ENCODE measurements at regions not wholly inside any gene's neighbourhood (a gene's known extent, or its start where the extent isn't known, plus 50 kb on each side); places are given as distances from the start of the nearest gene placed in this dataset.
"Not testable (repeated sequence)": the region's sequence is repeated elsewhere in the genome, so short reads cannot be mapped to it uniquely, and the experiment has no call there.

GRCh38 chr2:75389271-75389670, 171.5 kb downstream of the EVA1A start:
- Mint-ChIP-seq H3K27ac (ENCODE audit: unreplicated experiment) (no peak overlapping the region), H3K9me3 (ENCODE audit: unreplicated experiment) (peaks cover 2% of the 10 kb centered on the region), H3K27me3 (ENCODE audit: unreplicated experiment) (no peaks in the 10 kb centered on the region), H3K4me1 (ENCODE audit: low read depth, unreplicated experiment) (no peaks in the 10 kb centered on the region), H3K36me3 (ENCODE audit: unreplicated experiment) (no peaks in the 10 kb centered on the region), H3K4me3 (ENCODE audit: unreplicated experiment) (no peak overlapping the region)
- no peak for DNase-seq
- TF ChIP-seq CTCF (IDR thresholded peaks at IDR 0.05; ENCODE audit: partially characterized antibody, unreplicated experiment), result no peak

GRCh38 chr2:75381032-75381431, 179.7 kb downstream of the EVA1A start:
- Mint-ChIP-seq H3K36me3 (ENCODE audit: unreplicated experiment) (no peaks in the 10 kb centered on the region), H3K4me1 (ENCODE audit: low read depth, unreplicated experiment) (no peaks in the 10 kb centered on the region), H3K27ac (ENCODE audit: unreplicated experiment) (no peak overlapping the region), H3K9me3 (ENCODE audit: unreplicated experiment) (no peaks in the 10 kb centered on the region), H3K4me3 (ENCODE audit: unreplicated experiment) (no peak overlapping the region), H3K27me3 (ENCODE audit: unreplicated experiment) (no peaks in the 10 kb centered on the region)
- TF ChIP-seq CTCF (IDR thresholded peaks at IDR 0.05; ENCODE audit: partially characterized antibody, unreplicated experiment), result no peak
- no peak for DNase-seq

- Mint-ChIP-seq H3K27me3 (ENCODE audit: unreplicated experiment) (no peaks in the 10 kb centered on the region), H3K27ac (ENCODE audit: unreplicated experiment) (no peak overlapping the region), H3K4me1 (ENCODE audit: low read depth, unreplicated experiment) (no peaks in the 10 kb centered on the region), H3K36me3 (ENCODE audit: unreplicated experiment) (no peaks in the 10 kb centered on the region), H3K9me3 (ENCODE audit: unreplicated experiment) (no peaks in the 10 kb centered on the region), H3K4me3 (ENCODE audit: unreplicated experiment) (no peak overlapping the region)
- no peak for DNase-seq
- TF ChIP-seq CTCF (IDR thresholded peaks at IDR 0.05; ENCODE audit: partially characterized antibody, unreplicated experiment), result no peak
Observed at GRCh38 chr2:75379476-75380210, 180.3 kb upstream of the TACR1 start.

- Mint-ChIP-seq H3K27ac (ENCODE audit: unreplicated experiment) (no peak overlapping the region), H3K9me3 (ENCODE audit: unreplicated experiment) (peaks cover 2% of the 10 kb centered on the region), H3K27me3 (ENCODE audit: unreplicated experiment) (no peaks in the 10 kb centered on the region), H3K4me1 (ENCODE audit: low read depth, unreplicated experiment) (no peaks in the 10 kb centered on the region), H3K36me3 (ENCODE audit: unreplicated experiment) (peaks cover 7% of the 10 kb centered on the region), H3K4me3 (ENCODE audit: unreplicated experiment) (no peak overlapping the region)
- DNase-seq, result no peak
- no peak for TF ChIP-seq CTCF (IDR thresholded peaks at IDR 0.05; ENCODE audit: partially characterized antibody, unreplicated experiment)
Observed at GRCh38 chr2:75375646-75376582, 176.6 kb upstream of the TACR1 start.

GRCh38 chr2:75374414-75374957, 175.2 kb upstream of the TACR1 start:
- not testable (repeated sequence) for DNase-seq; H3K4me1 Mint-ChIP-seq (ENCODE audit: low read depth, unreplicated experiment); H3K4me3 Mint-ChIP-seq (ENCODE audit: unreplicated experiment); H3K27ac Mint-ChIP-seq (ENCODE audit: unreplicated experiment); H3K9me3 Mint-ChIP-seq (ENCODE audit: unreplicated experiment); H3K27me3 Mint-ChIP-seq (ENCODE audit: unreplicated experiment)
- peaks cover 12% of the 10 kb centered on the region for H3K36me3 Mint-ChIP-seq (ENCODE audit: unreplicated experiment)
